GM18502 (cell line): ENCODE measurements at regions not wholly inside any gene's neighbourhood (a gene's known extent, or its start where the extent isn't known, plus 50 kb on each side); places are given as distances from the start of the nearest gene placed in this dataset.
"Not testable (repeated sequence)": the region's sequence is repeated elsewhere in the genome, so short reads cannot be mapped to it uniquely, and the experiment has no call there.

Source experiments
- ATAC-seq: cut with Tn5 transposase; IDR thresholded peaks from one replicate; pipeline ENCODE4 v1.9.1; 2021; ENCODE audit warnings: mild to moderate bottlenecking; ENCODE audit not compliant: unreplicated experiment, poor library complexity

- ATAC-seq, result no peak
Observed at GRCh38 chr5:114118511-114118910, 243.4 kb upstream of the KCNN2 start.

- no peak for ATAC-seq
Observed at GRCh38 chr5:114120166-114120565, 241.7 kb upstream of the KCNN2 start.

GRCh38 chr5:114122852-114123251, 239.0 kb upstream of the KCNN2 start:
- ATAC-seq, result no peak

GRCh38 chr5:114123654-114124053, 238.2 kb upstream of the KCNN2 start:
- ATAC-seq, result no peak

- no peak for ATAC-seq
Observed at GRCh38 chr5:114146398-114146797, 215.5 kb upstream of the KCNN2 start.

GRCh38 chr5:114148253-114148652, 213.6 kb upstream of the KCNN2 start:
- no peak for ATAC-seq

GRCh38 chr5:114148728-114149127, 213.1 kb upstream of the KCNN2 start:
- ATAC-seq, result not testable (repeated sequence)

- ATAC-seq, result no peak
Observed at GRCh38 chr5:114152656-114153360, 209.1 kb upstream of the KCNN2 start.

- ATAC-seq, result no peak
Observed at GRCh38 chr5:114153392-114153791, 208.5 kb upstream of the KCNN2 start.

- no peak for ATAC-seq
Observed at GRCh38 chr5:114153833-114154232, 208.0 kb upstream of the KCNN2 start.

GRCh38 chr5:114166081-114166480, 195.8 kb upstream of the KCNN2 start:
- ATAC-seq, result no peak

- ATAC-seq, result no peak
Observed at GRCh38 chr5:114174131-114174530, 187.7 kb upstream of the KCNN2 start.

GRCh38 chr5:114174837-114175236, 187.0 kb upstream of the KCNN2 start:
- ATAC-seq, result no peak

GRCh38 chr5:114176356-114176755, 185.5 kb upstream of the KCNN2 start:
- no peak for ATAC-seq

- no peak for ATAC-seq
Observed at GRCh38 chr5:114179134-114179533, 182.7 kb upstream of the KCNN2 start.

GRCh38 chr5:114184006-114184405, 177.9 kb upstream of the KCNN2 start:
- no peak for ATAC-seq

GRCh38 chr5:114185274-114185673, 176.6 kb upstream of the KCNN2 start:
- no peak for ATAC-seq

GRCh38 chr5:114191441-114191840, 170.4 kb upstream of the KCNN2 start:
- ATAC-seq, result no peak

- ATAC-seq, result no peak
Observed at GRCh38 chr5:114192108-114192507, 169.8 kb upstream of the KCNN2 start.

- no peak for ATAC-seq
Observed at GRCh38 chr5:114201332-114201731, 160.5 kb upstream of the KCNN2 start.

- ATAC-seq, result no peak
Observed at GRCh38 chr5:114204923-114205322, 156.9 kb upstream of the KCNN2 start.

GRCh38 chr5:114206640-114207039, 155.2 kb upstream of the KCNN2 start:
- ATAC-seq, result no peak

GRCh38 chr5:114207615-114208014, 154.3 kb upstream of the KCNN2 start:
- no peak for ATAC-seq
